ENCODE measurements at regions not wholly inside any gene's neighbourhood (a gene's known extent, or its start where the extent isn't known, plus 50 kb on each side); places are given as distances from the start of the nearest gene placed in this dataset.

DNA sequence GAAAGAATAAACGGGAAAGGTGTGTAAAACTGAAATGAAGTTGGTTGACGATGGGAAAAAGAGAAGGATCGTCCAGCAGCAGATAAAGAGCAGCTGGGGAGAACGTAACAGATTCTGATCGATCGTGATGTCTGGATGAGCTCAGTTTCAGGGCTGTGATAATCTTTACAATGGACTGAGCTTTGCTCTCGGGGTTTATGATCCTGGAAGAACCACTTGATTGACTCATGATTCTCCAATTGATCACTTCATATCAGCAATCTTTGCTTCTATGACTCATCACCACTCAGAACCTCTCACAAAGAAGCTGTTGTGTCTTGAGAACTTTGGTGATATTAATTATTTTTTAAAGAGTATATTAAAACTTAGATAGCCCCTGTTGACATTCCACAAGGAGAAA lies 690.7 kb downstream of the TUSC7 start:
- Histone ChIP-seq H3K27ac (no peak overlapping the region), H4K20me1 (ENCODE audit: insufficient read depth) (no peaks in the 10 kb centered on the region), H3K4me1 (ENCODE audit: low read depth, poor library complexity, severe bottlenecking) (no peaks in the 10 kb centered on the region), H3K36me3 (ENCODE audit: insufficient read depth) (no peaks in the 10 kb centered on the region), H3K9ac (no peak overlapping the region), H3K27me3 (ENCODE audit: insufficient read depth, low read depth) (no peaks in the 10 kb centered on the region), H2AFZ (ENCODE audit: low read depth) (no peak overlapping the region), H3K4me2 (no peak overlapping the region), H3K4me3 (IDR thresholded peaks at IDR 0.05; ENCODE audit: insufficient read depth, low read depth, low read length) (no peak overlapping the region), H3K79me2 (ENCODE audit: insufficient read depth, low read depth) (no peaks in the 10 kb centered on the region)
- TF ChIP-seq CTCF (conservative IDR thresholded peaks at IDR 0.05; ENCODE audit: low read depth, low read length): no peak

- Histone ChIP-seq H4K20me1 (ENCODE audit: insufficient read depth) (no peaks in the 10 kb centered on the region), H3K27ac (no peak overlapping the region), H3K27me3 (ENCODE audit: insufficient read depth, low read depth) (no peaks in the 10 kb centered on the region), H3K36me3 (ENCODE audit: insufficient read depth) (no peaks in the 10 kb centered on the region), H3K4me3 (IDR thresholded peaks at IDR 0.05; ENCODE audit: insufficient read depth, low read depth, low read length) (no peak overlapping the region), H3K9ac (no peak overlapping the region), H3K4me2 (no peak overlapping the region), H3K4me1 (ENCODE audit: low read depth, poor library complexity, severe bottlenecking) (no peaks in the 10 kb centered on the region), H3K79me2 (ENCODE audit: insufficient read depth, low read depth) (no peaks in the 10 kb centered on the region), H2AFZ (ENCODE audit: low read depth) (no peak overlapping the region)
- TF ChIP-seq CTCF (conservative IDR thresholded peaks at IDR 0.05; ENCODE audit: low read depth, low read length): no peak
Observed at GRCh38 chr3:117404141-117404540, 694.6 kb downstream of the TUSC7 start.

- Histone ChIP-seq H3K36me3 (ENCODE audit: insufficient read depth) (no peaks in the 10 kb centered on the region), H3K4me1 (ENCODE audit: low read depth, poor library complexity, severe bottlenecking) (no peaks in the 10 kb centered on the region), H3K4me3 (IDR thresholded peaks at IDR 0.05; ENCODE audit: insufficient read depth, low read depth, low read length) (no peak overlapping the region), H2AFZ (ENCODE audit: low read depth) (no peak overlapping the region), H3K27ac (no peak overlapping the region), H3K27me3 (ENCODE audit: insufficient read depth, low read depth) (no peaks in the 10 kb centered on the region), H4K20me1 (ENCODE audit: insufficient read depth) (no peaks in the 10 kb centered on the region), H3K9ac (no peak overlapping the region), H3K4me2 (no peak overlapping the region), H3K79me2 (ENCODE audit: insufficient read depth, low read depth) (no peaks in the 10 kb centered on the region)
- no peak for TF ChIP-seq CTCF (conservative IDR thresholded peaks at IDR 0.05; ENCODE audit: low read depth, low read length)
Observed at GRCh38 chr3:117404730-117405129, 695.2 kb downstream of the TUSC7 start.

DNA sequence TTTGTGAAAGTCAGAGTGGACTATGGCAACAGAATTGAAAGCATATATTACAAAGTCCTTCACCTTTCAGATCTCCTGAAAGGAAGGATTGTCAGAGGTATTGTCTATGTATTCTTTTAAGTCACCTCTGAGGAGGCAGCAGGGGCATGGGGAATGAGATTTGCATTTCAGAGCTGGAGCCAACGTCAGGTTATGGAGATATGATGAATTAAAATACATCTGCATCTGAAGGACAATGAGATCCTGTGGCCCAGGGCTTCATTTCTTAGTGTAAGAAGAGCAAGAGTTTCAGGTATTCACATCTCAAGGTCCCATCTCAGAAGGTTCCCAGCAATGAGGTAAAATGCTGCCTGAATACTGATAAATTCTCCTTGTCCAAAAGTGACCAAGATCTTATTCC lies 695.8 kb downstream of the TUSC7 start:
- Histone ChIP-seq H3K27ac (no peak overlapping the region), H3K9ac (no peak overlapping the region), H2AFZ (ENCODE audit: low read depth) (no peak overlapping the region), H3K27me3 (ENCODE audit: insufficient read depth, low read depth) (no peaks in the 10 kb centered on the region), H3K36me3 (ENCODE audit: insufficient read depth) (no peaks in the 10 kb centered on the region), H3K4me2 (no peak overlapping the region), H3K4me3 (IDR thresholded peaks at IDR 0.05; ENCODE audit: insufficient read depth, low read depth, low read length) (no peak overlapping the region), H4K20me1 (ENCODE audit: insufficient read depth) (no peaks in the 10 kb centered on the region), H3K4me1 (ENCODE audit: low read depth, poor library complexity, severe bottlenecking) (no peaks in the 10 kb centered on the region), H3K79me2 (ENCODE audit: insufficient read depth, low read depth) (no peaks in the 10 kb centered on the region)
- no peak for TF ChIP-seq CTCF (conservative IDR thresholded peaks at IDR 0.05; ENCODE audit: low read depth, low read length)

DNA sequence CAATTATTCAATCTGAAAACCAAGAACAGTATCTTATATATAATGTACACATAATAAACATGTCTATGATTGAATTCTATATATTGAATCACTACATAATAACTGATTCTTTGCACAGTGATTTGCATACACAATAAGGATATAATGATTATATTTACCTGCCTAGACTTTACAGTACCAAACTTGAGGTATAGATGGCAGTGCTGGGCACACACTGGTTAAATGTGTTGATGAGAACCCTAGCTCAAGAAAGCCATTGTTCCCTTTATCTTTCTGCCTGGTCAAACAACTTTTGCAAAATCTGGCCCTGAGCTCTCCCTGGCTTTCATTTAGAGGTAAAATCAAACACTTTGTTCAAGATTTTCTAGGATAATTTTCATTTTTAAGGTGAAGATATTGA lies 697.7 kb downstream of the TUSC7 start:
- Histone ChIP-seq H3K27me3 (ENCODE audit: insufficient read depth, low read depth) (no peaks in the 10 kb centered on the region), H3K4me2 (no peak overlapping the region), H2AFZ (ENCODE audit: low read depth) (no peak overlapping the region), H4K20me1 (ENCODE audit: insufficient read depth) (no peaks in the 10 kb centered on the region), H3K36me3 (ENCODE audit: insufficient read depth) (no peaks in the 10 kb centered on the region), H3K79me2 (ENCODE audit: insufficient read depth, low read depth) (no peaks in the 10 kb centered on the region), H3K9ac (no peak overlapping the region), H3K27ac (no peak overlapping the region), H3K4me1 (ENCODE audit: low read depth, poor library complexity, severe bottlenecking) (no peaks in the 10 kb centered on the region), H3K4me3 (IDR thresholded peaks at IDR 0.05; ENCODE audit: insufficient read depth, low read depth, low read length) (no peak overlapping the region)
- TF ChIP-seq CTCF (conservative IDR thresholded peaks at IDR 0.05; ENCODE audit: low read depth, low read length): peak; percentile 50

Measured in KMS-11 (cell line).